H1 (cell line): ENCODE measurements at regions not wholly inside any gene's neighbourhood (a gene's known extent, or its start where the extent isn't known, plus 50 kb on each side); places are given as distances from the start of the nearest gene placed in this dataset.

ENCODE experiments used
- CTCF ChIA-PET: fragments of 300-600 bp; sonication (Branson Sonifier 250); formaldehyde crosslinking; loops from one replicate; lab custom pipeline; 2021; ENCODE audit not compliant: partially characterized antibody; lab: Charles Lee
- POLR2A ChIA-PET: fragments of 300-600 bp; sonication (Branson Sonifier 250); formaldehyde crosslinking; loops from one replicate; lab custom pipeline; 2021; ENCODE audit warnings: inconsistent platforms; ENCODE audit not compliant: partially characterized antibody; lab: Charles Lee
- DNase-seq, 2 experiments: peaks; one replicate each; pipeline versions ENCODE4 v3.0.0 to v3.0.0-alpha.2; 2010 to 2022; ENCODE audit warnings: low spot score in 2 of 2, low read depth in 1 of 2, mixed read lengths in 1 of 2
- FAIRE-seq: peaks from 2 replicates; lab custom pipeline; 2011; peaks lifted over from hg19 to GRCh38; lab: Jason Lieb, UNC
- H2AFZ ChIP-seq: 2 replicates; pipeline ENCODE4 v1.8.1; 2012; ENCODE audit warnings: low read length, inconsistent platforms
- H2AK5ac ChIP-seq: 2 replicates; pipeline ENCODE4 v1.6.1; 2013; ENCODE audit warnings: low read depth, low read length
- H2BK120ac ChIP-seq: replicated peaks from 2 replicates; pipeline ENCODE3; 2013; ENCODE audit warnings: low read depth, low read length, inconsistent platforms
- H2BK12ac ChIP-seq: 2 replicates; pipeline ENCODE4 v1.6.1; 2013; ENCODE audit warnings: low read depth, low read length
- H2BK15ac ChIP-seq: 2 replicates; pipeline ENCODE4 v1.6.1; 2013; ENCODE audit warnings: low read length
- H2BK20ac ChIP-seq: 2 replicates; pipeline ENCODE4 v1.6.1; 2013; ENCODE audit warnings: low read length
- H2BK5ac ChIP-seq: 2 replicates; pipeline ENCODE4 v1.6.1; 2013; ENCODE audit warnings: low read depth, low read length
- H3K14ac ChIP-seq: 2 replicates; pipeline ENCODE4 v1.6.1; 2013; ENCODE audit warnings: inconsistent platforms; ENCODE audit not compliant: insufficient read length
- H3K18ac ChIP-seq: 2 replicates; pipeline ENCODE4 v1.6.1; 2013; ENCODE audit warnings: low read length; ENCODE audit errors: extremely low read depth
- H3K23ac ChIP-seq: 2 replicates; pipeline ENCODE4 v1.6.1; 2013; ENCODE audit warnings: inconsistent platforms; ENCODE audit not compliant: insufficient read length
- H3K23me2 ChIP-seq: 2 replicates; pipeline ENCODE4 v1.6.1; 2013; ENCODE audit warnings: low read depth, low read length
- H3K27ac ChIP-seq: 2 replicates; pipeline ENCODE4 v1.6.1; 2011; ENCODE audit warnings: low read depth, low read length, inconsistent platforms
- H3K27me3 ChIP-seq, 4 experiments: replicated peaks in 1 of 4; 1 replicate in 1 of 4; 2 replicates in 3 of 4; pipeline versions ENCODE4 v1.6.1 to v1.8.1; 2011 to 2013; ENCODE audit warnings: low read length in 3 of 4, mild to moderate bottlenecking in 3 of 4, inconsistent platforms in 2 of 4, mixed read lengths in 2 of 4, moderate library complexity in 1 of 4; ENCODE audit not compliant: control insufficient read depth in 3 of 4, insufficient read depth in 3 of 4; ENCODE audit errors: extremely low read depth in 1 of 4
- H3K36me3 ChIP-seq, 4 experiments: 2 replicates each; pipeline versions ENCODE4 v1.6.1 to v1.8.1; 2011 to 2013; ENCODE audit warnings: mild to moderate bottlenecking in 4 of 4, low read length in 3 of 4, moderate library complexity in 2 of 4, control low read depth in 1 of 4, inconsistent platforms in 1 of 4; ENCODE audit not compliant: insufficient read depth in 4 of 4, control insufficient read depth in 2 of 4
- H3K4ac ChIP-seq: replicated peaks from 2 replicates; pipeline ENCODE3; 2013; ENCODE audit warnings: low read length, low read depth, mixed read lengths, inconsistent platforms; ENCODE audit not compliant: insufficient read length
- H3K4me1 ChIP-seq, 4 experiments: replicated peaks in 1 of 4; 1 replicate in 1 of 4; 2 replicates in 3 of 4; pipeline versions ENCODE4 v1.6.1 to v1.8.1; 2011 to 2013; ENCODE audit warnings: low read length in 3 of 4, inconsistent platforms in 2 of 4, mixed read lengths in 1 of 4; ENCODE audit not compliant: insufficient read depth in 4 of 4, control insufficient read depth in 3 of 4
- H3K4me2 ChIP-seq, 2 experiments: 2 replicates each; pipeline versions ENCODE4 v1.6.1 to v1.8.1; 2011 to 2013; ENCODE audit warnings: low read depth in 2 of 2, low read length in 2 of 2, control low read depth in 1 of 2, inconsistent platforms in 1 of 2, mild to moderate bottlenecking in 1 of 2; ENCODE audit not compliant: insufficient read depth in 1 of 2
- H3K4me3 ChIP-seq, 4 experiments: fragments of 200-600, 300-600 bp in 1 of 4; sonication (generic), shearing (Covaris generic), sonication (Bioruptor Twin) in 1 of 4; 2 replicates each; pipeline versions ENCODE4 v1.5.1 to v1.8.1; 2011 to 2016; ENCODE audit warnings: low read length in 4 of 4, low read depth in 3 of 4, control low read depth in 2 of 4, inconsistent platforms in 2 of 4, mild to moderate bottlenecking in 2 of 4, mixed read lengths in 1 of 4, moderate library complexity in 1 of 4; ENCODE audit not compliant: insufficient read depth in 2 of 4; ENCODE audit errors: extremely low read depth in 1 of 4
- H3K56ac ChIP-seq: replicated peaks from 2 replicates; pipeline ENCODE3; 2013; ENCODE audit warnings: low read depth, mild to moderate bottlenecking, mixed read lengths, low read length, inconsistent platforms; ENCODE audit not compliant: insufficient read length
- H3K79me1 ChIP-seq: 2 replicates; pipeline ENCODE4 v1.6.1; 2013; ENCODE audit warnings: low read depth, low read length, control low read depth
- H3K79me2 ChIP-seq, 2 experiments: 2 replicates each; pipeline versions ENCODE4 v1.6.1 to v1.8.1; 2012 to 2013; ENCODE audit warnings: low read length in 2 of 2, mild to moderate bottlenecking in 2 of 2, inconsistent platforms in 1 of 2; ENCODE audit not compliant: insufficient read depth in 2 of 2, control insufficient read depth in 1 of 2
- H3K9ac ChIP-seq, 4 experiments: replicated peaks in 1 of 4; 1 replicate in 1 of 4; 2 replicates in 3 of 4; pipeline versions ENCODE4 v1.6.1 to v1.8.1; 2011 to 2013; ENCODE audit warnings: low read depth in 3 of 4, low read length in 3 of 4, control low read depth in 2 of 4, mild to moderate bottlenecking in 2 of 4, moderate library complexity in 2 of 4, inconsistent platforms in 1 of 4; ENCODE audit errors: extremely low read depth in 1 of 4
- H3K9me3 ChIP-seq, 2 experiments: 2 replicates each; pipeline versions ENCODE4 v1.6.1 to v1.8.1; 2012 to 2013; ENCODE audit warnings: mild to moderate bottlenecking in 2 of 2, moderate library complexity in 2 of 2, control low read depth in 1 of 2, inconsistent platforms in 1 of 2, low read depth in 1 of 2, low read length in 1 of 2, mixed read lengths in 1 of 2; ENCODE audit not compliant: insufficient read depth in 2 of 2
- H4K20me1 ChIP-seq, 2 experiments: replicated peaks in 1 of 2; 2 replicates each; pipeline versions ENCODE3 to v1.8.1; 2011 to 2013; ENCODE audit warnings: inconsistent platforms in 2 of 2, low read length in 2 of 2, mild to moderate bottlenecking in 1 of 2; ENCODE audit not compliant: insufficient read depth in 2 of 2, control insufficient read depth in 1 of 2
- H4K5ac ChIP-seq: 2 replicates; pipeline ENCODE4 v1.6.1; 2013; ENCODE audit warnings: low read length, low read depth, mixed read lengths, inconsistent platforms; ENCODE audit not compliant: insufficient read length
- H4K8ac ChIP-seq: 2 replicates; pipeline ENCODE4 v1.8.0; 2013; ENCODE audit warnings: mild to moderate bottlenecking, moderate library complexity, low read length, inconsistent platforms; ENCODE audit not compliant: insufficient read depth; ENCODE audit errors: extremely low read depth
- H4K91ac ChIP-seq: replicated peaks from 2 replicates; pipeline ENCODE3; 2013; ENCODE audit warnings: low read length, mixed read lengths, inconsistent platforms; ENCODE audit not compliant: insufficient read length
- BCL11A ChIP-seq, 2 experiments: IDR thresholded peaks; one replicate each; pipeline ENCODE4 v1.6.1; 2011; ENCODE audit warnings: low read depth in 2 of 2, low read length in 2 of 2, mild to moderate bottlenecking in 2 of 2
- FOSL1 ChIP-seq: IDR thresholded peaks from 2 replicates; pipeline ENCODE4 v1.6.1; 2011; ENCODE audit warnings: mild to moderate bottlenecking, low read depth, low read length, moderate library complexity; ENCODE audit not compliant: insufficient read depth
- MAX ChIP-seq: IDR thresholded peaks from 2 replicates; pipeline ENCODE4 v1.6.1; 2012; ENCODE audit warnings: inconsistent platforms
- YY1 ChIP-seq: IDR thresholded peaks from 2 replicates; pipeline ENCODE4 v1.6.1; 2011; ENCODE audit warnings: low read depth, mild to moderate bottlenecking, low read length
- ZNF274 ChIP-seq: IDR thresholded peaks from 2 replicates; pipeline ENCODE4 v1.7.0; 2012; ENCODE audit warnings: low read length, borderline replicate concordance; ENCODE audit errors: extremely low read depth
- WGBS, 2 experiments: shearing (Covaris generic) in 1 of 2; methylation state at CpG; one replicate each; pipeline versions ENCODE4 v1.1.6 to v1.1.7; 2013 to 2015; ENCODE audit warnings: low lambda C conversion rate in 2 of 2, mixed read lengths in 2 of 2, inconsistent platforms in 1 of 2, low coverage in 1 of 2, missing lambda C conversion rate in 1 of 2; ENCODE audit not compliant: insufficient replicate concordance in 2 of 2, insufficient coverage in 1 of 2, insufficient read length in 1 of 2; ENCODE audit errors: extremely low coverage in 1 of 2, missing lambda C conversion rate in 1 of 2; 5-methylcytosine and 5-hydroxymethylcytosine counted together

- H2BK5ac ChIP-seq, result no peak overlapping the region
- H4K8ac ChIP-seq, result no peak overlapping the region
- no peak overlapping the region for H3K9ac ChIP-seq
- no peak overlapping the region for H3K14ac ChIP-seq
- FAIRE-seq (no peak), DNase-seq (no peak)
- no peak overlapping the region for H3K4me2 ChIP-seq
- H2AFZ ChIP-seq, result no peak overlapping the region
- WGBS, 2 experiments, result 93% methylated on average over 2 of the region's 2 CpGs; no CpG with 5 or more reads in 1 of the 2 experiments
- POLR2A ChIA-PET, result no interaction called here
- no peak overlapping the region for H2BK120ac ChIP-seq
- no peaks in the 10 kb centered on the region for H4K20me1 ChIP-seq
- H3K23me2 ChIP-seq, result no peaks in the 10 kb centered on the region
- H4K91ac ChIP-seq, result no peak overlapping the region
- CTCF ChIA-PET, result no interaction called here
- no peaks in the 10 kb centered on the region; a peak in 1 of 4 replicates for H3K9me3 ChIP-seq
- H2BK15ac ChIP-seq, result no peak overlapping the region
- H4K5ac ChIP-seq, result no peak overlapping the region
- no peak overlapping the region for H3K4me3 ChIP-seq
- H3K79me1 ChIP-seq, result no peaks in the 10 kb centered on the region
- no peak overlapping the region for H3K56ac ChIP-seq
- H2BK12ac ChIP-seq, result no peak overlapping the region
- TF ChIP-seq FOSL1, result no peak
- TF ChIP-seq BCL11A (IDR thresholded peaks at IDR 0.05; ENCODE audit: low read depth in 2 of 2, low read length in 2 of 2), result no peak
- no peak for TF ChIP-seq YY1
- no peak for TF ChIP-seq MAX
- no peak for TF ChIP-seq ZNF274
- no peak overlapping the region for H3K4ac ChIP-seq
- H3K79me2 ChIP-seq, result no peaks in the 10 kb centered on the region
- H3K36me3 ChIP-seq, result no peaks in the 10 kb centered on the region
- H3K23ac ChIP-seq, result no peak overlapping the region
- H3K18ac ChIP-seq, result no peak overlapping the region
- H3K4me1 ChIP-seq, result no peaks in the 10 kb centered on the region
- H3K27ac ChIP-seq, result no peak overlapping the region
- H2BK20ac ChIP-seq, result no peak overlapping the region
- H2AK5ac ChIP-seq, result no peak overlapping the region
- no peaks in the 10 kb centered on the region for H3K27me3 ChIP-seq
Observed at GRCh38 chr13:38477676-38478075, 128.0 kb downstream of the UFM1 start.
